HCT116 (cell line): ENCODE measurements at regions not wholly inside any gene's neighbourhood (a gene's known extent, or its start where the extent isn't known, plus 50 kb on each side); places are given as distances from the start of the nearest gene placed in this dataset.

ENCODE experiments used
- JUND ChIP-seq: IDR thresholded peaks from 2 replicates; pipeline ENCODE4 v1.6.1; 2012
- POLR2A ChIP-seq: IDR thresholded peaks from 2 replicates; pipeline ENCODE4 v1.7.0; 2011; ENCODE audit warnings: borderline replicate concordance; ENCODE audit not compliant: insufficient read depth, insufficient read length; ENCODE audit errors: extremely low read depth
- POLR2AphosphoS5 ChIP-seq: IDR thresholded peaks from 2 replicates; pipeline ENCODE4 v1.6.1; 2011; ENCODE audit warnings: mild to moderate bottlenecking, low read depth, low read length, moderate library complexity
- TCF7L2 ChIP-seq: IDR thresholded peaks from 2 replicates; pipeline ENCODE4 v1.7.0; 2011; ENCODE audit warnings: borderline replicate concordance, inconsistent platforms; ENCODE audit not compliant: insufficient read depth, insufficient read length; ENCODE audit errors: extremely low read depth
- TF ChIP-seq, protein P1 (sequence below), 3 experiments: fragments of 200-600 bp in 1 of 3; sonication (generic) in 1 of 3; IDR thresholded peaks in 2 of 3; conservative IDR thresholded peaks in 1 of 3; 2 replicates each; pipeline ENCODE4 v1.5.1; 2012 to 2017; ENCODE audit warnings: low read depth in 2 of 3, low read length in 2 of 3, antibody characterized with exemption in 1 of 3, borderline replicate concordance in 1 of 3, control low read depth in 1 of 3, mild to moderate bottlenecking in 1 of 3, mixed read lengths in 1 of 3, mixed run types in 1 of 3, moderate library complexity in 1 of 3; ENCODE audit not compliant: insufficient read depth in 1 of 3

DNA sequence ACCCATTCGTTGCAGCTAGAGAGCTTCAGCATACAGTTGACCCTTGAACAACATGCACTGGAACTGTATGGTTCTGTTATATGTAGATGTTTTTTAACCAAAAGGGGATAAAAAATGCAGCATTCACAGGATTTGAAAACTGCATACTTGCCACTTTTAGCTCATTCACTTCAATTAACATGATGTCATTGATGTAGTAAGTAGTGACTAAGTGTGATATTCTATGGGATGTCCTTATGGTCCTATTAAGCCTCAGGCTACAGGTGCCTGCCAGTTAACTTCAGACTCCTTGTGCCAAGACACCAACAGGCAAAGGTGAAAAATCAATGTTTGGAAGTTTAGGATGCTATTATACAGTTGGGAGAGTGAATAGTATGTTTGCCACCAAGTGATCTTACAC lies 553.6 kb upstream of the NECTIN3 start:
- TF ChIP-seq, protein P1, sequence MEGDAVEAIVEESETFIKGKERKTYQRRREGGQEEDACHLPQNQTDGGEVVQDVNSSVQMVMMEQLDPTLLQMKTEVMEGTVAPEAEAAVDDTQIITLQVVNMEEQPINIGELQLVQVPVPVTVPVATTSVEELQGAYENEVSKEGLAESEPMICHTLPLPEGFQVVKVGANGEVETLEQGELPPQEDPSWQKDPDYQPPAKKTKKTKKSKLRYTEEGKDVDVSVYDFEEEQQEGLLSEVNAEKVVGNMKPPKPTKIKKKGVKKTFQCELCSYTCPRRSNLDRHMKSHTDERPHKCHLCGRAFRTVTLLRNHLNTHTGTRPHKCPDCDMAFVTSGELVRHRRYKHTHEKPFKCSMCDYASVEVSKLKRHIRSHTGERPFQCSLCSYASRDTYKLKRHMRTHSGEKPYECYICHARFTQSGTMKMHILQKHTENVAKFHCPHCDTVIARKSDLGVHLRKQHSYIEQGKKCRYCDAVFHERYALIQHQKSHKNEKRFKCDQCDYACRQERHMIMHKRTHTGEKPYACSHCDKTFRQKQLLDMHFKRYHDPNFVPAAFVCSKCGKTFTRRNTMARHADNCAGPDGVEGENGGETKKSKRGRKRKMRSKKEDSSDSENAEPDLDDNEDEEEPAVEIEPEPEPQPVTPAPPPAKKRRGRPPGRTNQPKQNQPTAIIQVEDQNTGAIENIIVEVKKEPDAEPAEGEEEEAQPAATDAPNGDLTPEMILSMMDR (IDR thresholded peaks at IDR 0.05 in 2 of 3, conservative IDR thresholded peaks at IDR 0.05 in 1 of 3; ENCODE audit: borderline replicate concordance in 1 of 3, insufficient read depth in 1 of 3, low read depth in 2 of 3, low read length in 2 of 3), result no peak
- TF ChIP-seq POLR2A, result no peak
- no peak for TF ChIP-seq JUND
- TF ChIP-seq POLR2AphosphoS5, result no peak
- TF ChIP-seq TCF7L2, result no peak
